Endothelial cell of umbilical vein (primary cell): ENCODE measurements at regions not wholly inside any gene's neighbourhood (a gene's known extent, or its start where the extent isn't known, plus 50 kb on each side); places are given as distances from the start of the nearest gene placed in this dataset.

ENCODE experiments used
- BruUV-seq: library from RNA; stranded (reverse); fragments of 400-500 nt; replicated peaks from 2 replicates; lab custom pipeline; 2021; lab: Mats Ljungman, UMichigan
- CTCF ChIA-PET: fragments of 300-600, 350-600 bp; sonication (Branson Sonifier 250); formaldehyde crosslinking; loops from one replicate; lab custom pipeline; 2021; ENCODE audit warnings: antibody characterized with exemption, inconsistent platforms; lab: Charles Lee
- POLR2A ChIA-PET: fragments of 300-600, 350-600 bp; sonication (Branson Sonifier 250); formaldehyde crosslinking; loops from one replicate; lab custom pipeline; 2021; ENCODE audit warnings: antibody characterized with exemption, inconsistent platforms; lab: Charles Lee
- DNase-seq: peaks from one replicate; pipeline ENCODE4 v3.0.0-alpha.2; 2011; ENCODE audit warnings: low read depth, low spot score
- FAIRE-seq: peaks from 2 replicates; lab custom pipeline; 2011; peaks lifted over from hg19 to GRCh38; lab: Jason Lieb, UNC
- H2AFZ ChIP-seq: 2 replicates; pipeline ENCODE4 v1.6.0; 2012; ENCODE audit warnings: low read depth, low read length, control low read depth, inconsistent platforms
- H3K27ac ChIP-seq: 2 replicates; pipeline ENCODE4 v1.5.1; 2011; ENCODE audit warnings: low read depth, mild to moderate bottlenecking, control low read depth, low read length, moderate library complexity; ENCODE audit not compliant: insufficient read depth
- H3K27me3 ChIP-seq, 2 experiments: 2 replicates each; pipeline versions ENCODE4 v1.6.0 to v1.6.1; 2011; ENCODE audit warnings: low read length in 2 of 2, mixed read lengths in 1 of 2; ENCODE audit not compliant: control insufficient read depth in 2 of 2, insufficient read depth in 2 of 2
- H3K36me3 ChIP-seq, 2 experiments: 2 replicates in 1 of 2; 3 replicates in 1 of 2; pipeline ENCODE4 v1.5.1; 2011; ENCODE audit warnings: low read length in 2 of 2, mild to moderate bottlenecking in 1 of 2, moderate library complexity in 1 of 2; ENCODE audit not compliant: control insufficient read depth in 2 of 2, insufficient read depth in 2 of 2; ENCODE audit errors: extremely low read depth in 1 of 2
- H3K4me1 ChIP-seq: 3 replicates; pipeline ENCODE4 v1.5.1; 2011; ENCODE audit warnings: mild to moderate bottlenecking, low read length; ENCODE audit not compliant: control insufficient read depth, insufficient read depth; ENCODE audit errors: extremely low read depth
- H3K4me2 ChIP-seq: 2 replicates; pipeline ENCODE4 v1.6.1; 2011; ENCODE audit warnings: low read length, control low read depth, mixed read lengths; ENCODE audit not compliant: insufficient read depth
- H3K4me3 ChIP-seq, 3 experiments: fragments of 200-600 bp in 1 of 3; sonication (generic), shearing (Covaris generic) in 1 of 3; replicated peaks in 1 of 3; 2 replicates each; pipeline ENCODE4 v1.5.1; 2011 to 2016; ENCODE audit warnings: control low read depth in 3 of 3, low read length in 3 of 3, mild to moderate bottlenecking in 2 of 3, inconsistent platforms in 1 of 3, low read depth in 1 of 3, moderate library complexity in 1 of 3; ENCODE audit not compliant: insufficient read depth in 1 of 3
- H3K79me2 ChIP-seq: 2 replicates; pipeline ENCODE4 v1.6.0; 2012; ENCODE audit warnings: low read length, inconsistent platforms; ENCODE audit not compliant: control insufficient read depth, insufficient read depth
- H3K9ac ChIP-seq: replicated peaks from 2 replicates; pipeline ENCODE3; 2011; ENCODE audit warnings: low read length, control low read depth; ENCODE audit not compliant: insufficient read depth; ENCODE audit errors: extremely low read depth
- H3K9me1 ChIP-seq: replicated peaks from 3 replicates; pipeline ENCODE4 v1.6.0; 2011; ENCODE audit warnings: mild to moderate bottlenecking, low read length; ENCODE audit not compliant: control insufficient read depth, insufficient read depth; ENCODE audit errors: extremely low read depth
- H3K9me3 ChIP-seq: replicated peaks from 2 replicates; pipeline ENCODE4 v1.5.1; 2012; ENCODE audit warnings: low read length, inconsistent platforms; ENCODE audit not compliant: control insufficient read depth, insufficient read depth
- H4K20me1 ChIP-seq: replicated peaks from 2 replicates; pipeline ENCODE3; 2011; ENCODE audit warnings: mild to moderate bottlenecking, low read length; ENCODE audit not compliant: control insufficient read depth, insufficient read depth; ENCODE audit errors: extremely low read depth
- CTCF ChIP-seq, 2 donors: IDR thresholded peaks; 1 replicate in 1 of 2; 2 replicates in 1 of 2; pipeline ENCODE4 v1.5.1; 2011; ENCODE audit warnings: low read length in 2 of 2, mild to moderate bottlenecking in 2 of 2, moderate library complexity in 2 of 2, control low read depth in 1 of 2, inconsistent platforms in 1 of 2, low read depth in 1 of 2; ENCODE audit not compliant: insufficient read depth in 1 of 2; ENCODE audit errors: extremely low read depth in 1 of 2
- EZH2 ChIP-seq: IDR thresholded peaks from 2 replicates; pipeline ENCODE4 v1.6.1; 2012; ENCODE audit warnings: borderline replicate concordance, low read depth, mild to moderate bottlenecking, moderate library complexity, low read length, inconsistent platforms; ENCODE audit not compliant: severe bottlenecking
- FOS ChIP-seq: IDR thresholded peaks from 2 replicates; pipeline ENCODE4 v1.6.1; 2011; ENCODE audit warnings: mild to moderate bottlenecking, low read length, moderate library complexity, borderline replicate concordance; ENCODE audit not compliant: insufficient read depth
- GATA2 ChIP-seq: IDR thresholded peaks from 2 replicates; pipeline ENCODE4 v1.7.0; 2011; ENCODE audit warnings: low read depth, mild to moderate bottlenecking, moderate library complexity, mixed read lengths, low read length; ENCODE audit not compliant: insufficient read length, insufficient read depth
- JUN ChIP-seq: IDR thresholded peaks from 2 replicates; pipeline ENCODE4 v1.6.1; 2011; ENCODE audit warnings: borderline replicate concordance, low read depth; ENCODE audit not compliant: insufficient read length, insufficient read depth
- MAX ChIP-seq: IDR thresholded peaks from 2 replicates; pipeline ENCODE4 v1.6.1; 2011; ENCODE audit not compliant: insufficient read depth, insufficient read length
- MYC ChIP-seq: IDR thresholded peaks from one replicate; pipeline ENCODE4 v1.6.1; 2011; ENCODE audit warnings: mild to moderate bottlenecking, low read depth, low read length
- POLR2A ChIP-seq: IDR thresholded peaks from 2 replicates; pipeline ENCODE4 v1.6.1; 2012; ENCODE audit warnings: low read depth, mild to moderate bottlenecking, control low read depth, low read length
- POLR2AphosphoS5 ChIP-seq: IDR thresholded peaks from 2 replicates; pipeline ENCODE4 v1.6.1; 2012; ENCODE audit warnings: low read depth, mild to moderate bottlenecking, control low read depth, low read length, moderate library complexity; ENCODE audit not compliant: insufficient read depth
- dilution Hi-C: fragments of 300-500 bp; cut with MboI; formaldehyde crosslinking; loops from one replicate; pipeline ENCODE4 v1.15.0; 2019; ENCODE audit warnings: low sequenced_read_pairs; ENCODE audit not compliant: extremely low pct_ligation_motif_present
- intact Hi-C: fragments of 100-400 bp; cut with micrococcal nuclease; formaldehyde crosslinking; loops from one replicate; pipeline ENCODE4 v1.10.0; 2022

- no peaks in the 10 kb centered on the region for H3K36me3 ChIP-seq
- peaks cover 8% of the 10 kb centered on the region for H3K9me3 ChIP-seq
- FAIRE-seq, result no peak
- CTCF ChIA-PET, result no interaction called here
- H2AFZ ChIP-seq, result no peak overlapping the region
- H3K4me2 ChIP-seq, result no peak overlapping the region
- H3K9ac ChIP-seq, result no peak overlapping the region
- POLR2A ChIA-PET, result no interaction called here
- DNase-seq, result no peak
- no peaks in the 10 kb centered on the region for H3K27me3 ChIP-seq
- no peak overlapping the region for H3K4me3 ChIP-seq
- dilution Hi-C loops, result no loop called here
- no peaks in the 10 kb centered on the region for H4K20me1 ChIP-seq
- TF ChIP-seq FOS (no peak), POLR2AphosphoS5 (no peak), GATA2 (no peak), JUN (no peak), CTCF (IDR thresholded peaks at IDR 0.05; ENCODE audit: extremely low read depth in 1 of 2, insufficient read depth in 1 of 2, low read depth in 1 of 2, low read length in 2 of 2) (no peak), POLR2A (no peak), MAX (no peak), EZH2 (no peak), MYC (no peak)
- no peaks in the 10 kb centered on the region for H3K9me1 ChIP-seq
- no peak overlapping the region for H3K27ac ChIP-seq
- no peaks in the 10 kb centered on the region for H3K79me2 ChIP-seq
- intact Hi-C loops, result no loop called here
- BruUV-seq, result no TSS peak
- H3K4me1 ChIP-seq, result no peaks in the 10 kb centered on the region
Observed at GRCh38 chr2:81445176-81445575, 1140.6 kb upstream of the LRRTM1 start.
